ENCODE measurements at regions not wholly inside any gene's neighbourhood (a gene's known extent, or its start where the extent isn't known, plus 50 kb on each side); places are given as distances from the start of the nearest gene placed in this dataset.

- TF ChIP-seq SRF (IDR thresholded peaks at IDR 0.05; ENCODE audit: low read depth) (no peak), POLR2AphosphoS5 (IDR thresholded peaks at IDR 0.05; ENCODE audit: low read depth, low read length) (no peak), EZH2 (IDR thresholded peaks at IDR 0.05) (no peak), CTCF (IDR thresholded peaks at IDR 0.05 in 2 of 3, conservative IDR thresholded peaks at IDR 0.05 in 1 of 3; ENCODE audit: borderline replicate concordance in 1 of 3, insufficient read depth in 1 of 3, low read depth in 2 of 3, low read length in 2 of 3) (no peak), POLR2A (IDR thresholded peaks at IDR 0.05; ENCODE audit: borderline replicate concordance, extremely low read depth, insufficient read depth, insufficient read length) (no peak), SIN3A (IDR thresholded peaks at IDR 0.05; ENCODE audit: low read depth) (no peak), ZNF274 (IDR thresholded peaks at IDR 0.05; ENCODE audit: low read depth, low read length) (no peak), REST (IDR thresholded peaks at IDR 0.05; ENCODE audit: low read depth) (no peak), CEBPB (IDR thresholded peaks at IDR 0.05; ENCODE audit: low read depth) (no peak)
Observed at GRCh38 chr5:169354921-169355320, 54.0 kb upstream of the SLIT3 start.

All from HCT116 (cell line).